HL-60 (cell line): ENCODE measurements at regions not wholly inside any gene's neighbourhood (a gene's known extent, or its start where the extent isn't known, plus 50 kb on each side); places are given as distances from the start of the nearest gene placed in this dataset.
"Not testable (repeated sequence)": the region's sequence is repeated elsewhere in the genome, so short reads cannot be mapped to it uniquely, and the experiment has no call there.

Source experiments
- DNase-seq, 2 experiments: peaks; one replicate each; pipeline ENCODE4 v3.0.0-alpha.2; 2010 to 2020; ENCODE audit warnings: low read depth in 1 of 2, low spot score in 1 of 2
- H3K27ac ChIP-seq: fragments of 250-450 bp; sonication (Bioruptor Pico); replicated peaks from 2 replicates; pipeline ENCODE4 v1.5.1; 2020; ENCODE audit warnings: mild to moderate bottlenecking, moderate library complexity
- H3K27me3 ChIP-seq: fragments of 250-450 bp; sonication (Bioruptor Pico); 2 replicates; pipeline ENCODE4 v1.5.1; 2021; ENCODE audit warnings: mild to moderate bottlenecking, moderate library complexity; ENCODE audit not compliant: insufficient read depth, poor library complexity, severe bottlenecking
- H3K4me3 ChIP-seq: replicated peaks from 2 replicates; pipeline ENCODE4 v1.5.1; 2011; ENCODE audit warnings: mild to moderate bottlenecking, control low read depth, low read length; ENCODE audit not compliant: insufficient read depth
- GABPA ChIP-seq: IDR thresholded peaks from 2 replicates; pipeline ENCODE4 v1.6.1; 2012; ENCODE audit warnings: low read depth
- POLR2AphosphoS5 ChIP-seq: IDR thresholded peaks from 2 replicates; pipeline ENCODE4 v1.6.1; 2012; ENCODE audit warnings: low read depth
- REST ChIP-seq: IDR thresholded peaks from 2 replicates; pipeline ENCODE4 v1.6.1; 2012; ENCODE audit warnings: low read depth; ENCODE audit not compliant: insufficient replicate concordance
- SPI1 ChIP-seq: IDR thresholded peaks from 2 replicates; pipeline ENCODE4 v1.6.1; 2012; ENCODE audit warnings: low read depth, mild to moderate bottlenecking, borderline replicate concordance
- TF ChIP-seq, protein P1 (sequence below): IDR thresholded peaks from one replicate; pipeline ENCODE4 v1.5.1; 2011; ENCODE audit warnings: low read length, control low read depth, inconsistent platforms; ENCODE audit not compliant: insufficient read depth

- no peak for DNase-seq
- no peaks in the 10 kb centered on the region for H3K27me3 ChIP-seq
- H3K4me3 ChIP-seq = no peak overlapping the region
- TF ChIP-seq SPI1 (no peak), POLR2AphosphoS5 (no peak), GABPA (no peak), REST (no peak)
- TF ChIP-seq, protein P1, sequence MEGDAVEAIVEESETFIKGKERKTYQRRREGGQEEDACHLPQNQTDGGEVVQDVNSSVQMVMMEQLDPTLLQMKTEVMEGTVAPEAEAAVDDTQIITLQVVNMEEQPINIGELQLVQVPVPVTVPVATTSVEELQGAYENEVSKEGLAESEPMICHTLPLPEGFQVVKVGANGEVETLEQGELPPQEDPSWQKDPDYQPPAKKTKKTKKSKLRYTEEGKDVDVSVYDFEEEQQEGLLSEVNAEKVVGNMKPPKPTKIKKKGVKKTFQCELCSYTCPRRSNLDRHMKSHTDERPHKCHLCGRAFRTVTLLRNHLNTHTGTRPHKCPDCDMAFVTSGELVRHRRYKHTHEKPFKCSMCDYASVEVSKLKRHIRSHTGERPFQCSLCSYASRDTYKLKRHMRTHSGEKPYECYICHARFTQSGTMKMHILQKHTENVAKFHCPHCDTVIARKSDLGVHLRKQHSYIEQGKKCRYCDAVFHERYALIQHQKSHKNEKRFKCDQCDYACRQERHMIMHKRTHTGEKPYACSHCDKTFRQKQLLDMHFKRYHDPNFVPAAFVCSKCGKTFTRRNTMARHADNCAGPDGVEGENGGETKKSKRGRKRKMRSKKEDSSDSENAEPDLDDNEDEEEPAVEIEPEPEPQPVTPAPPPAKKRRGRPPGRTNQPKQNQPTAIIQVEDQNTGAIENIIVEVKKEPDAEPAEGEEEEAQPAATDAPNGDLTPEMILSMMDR = no peak
- H3K27ac ChIP-seq = no peak overlapping the region
These were observed 120.0 kb upstream of the CHRDL1 start for GRCh38 chrX:110915570-110915969.

DNA sequence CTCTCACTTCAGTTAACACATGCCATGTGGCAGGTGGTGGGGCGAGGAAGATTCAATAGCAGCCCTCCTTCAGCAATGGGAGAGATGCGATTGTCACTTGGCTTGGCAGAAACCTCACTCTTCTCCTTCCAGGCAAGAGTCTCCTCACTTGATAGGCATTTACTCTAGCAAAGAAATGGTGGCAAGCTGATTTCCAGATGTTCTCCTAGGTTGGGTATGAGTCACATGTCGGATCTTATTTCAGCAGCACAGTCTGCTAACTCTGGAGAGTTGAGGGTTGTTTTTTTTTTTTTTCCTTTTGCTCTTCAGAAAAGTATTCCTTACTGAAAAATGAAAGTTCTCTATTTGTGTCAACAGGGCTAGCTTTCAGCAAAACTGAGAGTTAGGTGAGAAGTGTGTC is 119.5 kb upstream of the CHRDL1 start:
- TF ChIP-seq REST = no peak
- Histone ChIP-seq H3K27ac (no peak overlapping the region), H3K4me3 (no peak overlapping the region), H3K27me3 (no peaks in the 10 kb centered on the region)
- DNase-seq = no peak

DNA sequence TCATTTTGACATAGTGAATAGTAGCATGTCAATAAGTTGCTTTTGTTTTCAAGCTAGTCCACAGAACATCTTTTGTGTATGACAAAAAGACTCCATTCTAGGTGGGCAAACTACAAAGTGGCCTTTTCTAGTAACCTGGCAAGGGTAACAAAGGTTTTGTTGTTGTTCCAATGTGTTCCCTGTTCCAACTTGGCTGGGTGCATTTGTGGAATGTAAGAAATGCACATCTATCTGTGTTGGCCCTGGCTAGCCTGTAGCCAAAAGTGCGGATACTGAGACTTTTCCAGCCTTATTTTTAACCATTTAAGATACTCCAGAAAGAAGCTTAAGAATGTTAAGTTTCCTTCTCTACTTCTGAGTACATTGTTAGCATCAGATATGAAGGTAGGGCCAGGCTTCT is 118.7 kb upstream of the CHRDL1 start:
- TF ChIP-seq REST (no peak), SPI1 (no peak), GABPA (no peak), POLR2AphosphoS5 (no peak)
- TF ChIP-seq, protein P1 = no peak
- Histone ChIP-seq H3K27me3 (no peaks in the 10 kb centered on the region), H3K4me3 (no peak overlapping the region), H3K27ac (no peak overlapping the region)
- DNase-seq = no peak

DNA sequence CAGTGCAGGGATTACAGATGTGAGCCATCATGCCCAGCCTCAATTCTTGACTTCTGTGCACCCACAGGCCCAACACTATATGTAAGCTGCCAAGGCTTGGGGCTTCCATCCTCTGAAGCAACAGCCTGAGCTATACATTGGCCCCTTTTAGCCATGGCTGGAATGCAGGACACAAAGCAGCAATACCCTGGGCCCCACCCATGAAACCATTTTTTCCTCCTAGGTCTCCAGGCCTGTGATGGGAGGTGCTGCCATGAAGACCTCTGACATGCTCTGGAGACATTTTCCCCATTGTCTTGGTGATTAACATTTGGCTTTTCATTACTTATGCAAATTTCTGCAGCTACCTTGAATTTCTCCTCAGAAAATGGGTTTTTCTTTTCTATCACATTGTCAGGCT is 109.1 kb upstream of the CHRDL1 start:
- H3K27me3 ChIP-seq, DNase-seq, H3K4me3 ChIP-seq, H3K27ac ChIP-seq: not testable (repeated sequence)
